Keratinocyte (primary cell): ENCODE measurements at regions not wholly inside any gene's neighbourhood (a gene's known extent, or its start where the extent isn't known, plus 50 kb on each side); places are given as distances from the start of the nearest gene placed in this dataset.

Experiments used
- CTCF ChIP-seq, 3 experiments: IDR thresholded peaks in 1 of 3; conservative IDR thresholded peaks in 1 of 3; optimal IDR thresholded peaks in 1 of 3; 2 replicates in 2 of 3; 3 replicates in 1 of 3; pipeline versions ENCODE3 to v1.5.1; 2011; ENCODE audit warnings: low read length in 3 of 3, mild to moderate bottlenecking in 3 of 3, moderate library complexity in 2 of 3, control low read depth in 1 of 3, inconsistent platforms in 1 of 3; ENCODE audit not compliant: insufficient read depth in 2 of 3; ENCODE audit errors: extremely low read depth in 1 of 3
- EZH2 ChIP-seq: IDR thresholded peaks from one replicate; pipeline ENCODE4 v1.6.1; 2012; ENCODE audit warnings: inconsistent platforms, mild to moderate bottlenecking, low read length, moderate library complexity

- TF ChIP-seq CTCF (optimal IDR thresholded peaks at IDR 0.05 in 1 of 3, IDR thresholded peaks at IDR 0.05 in 1 of 3, conservative IDR thresholded peaks at IDR 0.05 in 1 of 3; ENCODE audit: extremely low read depth in 1 of 3, insufficient read depth in 2 of 3, low read length in 3 of 3) (no peak), EZH2 (no peak)
Measured at GRCh38 chr9:26171691-26172090, 493.4 kb upstream of the TUSC1 start.
